Cerebellar cortex (tissue), 1 donor: ENCODE measurements at regions not wholly inside any gene's neighbourhood (a gene's known extent, or its start where the extent isn't known, plus 50 kb on each side); places are given as distances from the start of the nearest gene placed in this dataset.
"Not testable (repeated sequence)": the region's sequence is repeated elsewhere in the genome, so short reads cannot be mapped to it uniquely, and the experiment has no call there.

Experiments
- DNase-seq: peaks from one replicate; pipeline ENCODE4 v3.0.0-alpha.2; 2015; ENCODE audit warnings: low spot score

- DNase-seq: no peak
Observed at GRCh38 chr20:53891306-53891894, 179.0 kb downstream of the BCAS1 start.

- no peak for DNase-seq
Observed at GRCh38 chr20:53890443-53891305, 179.7 kb downstream of the BCAS1 start.

- no peak for DNase-seq
Observed at GRCh38 chr20:53889411-53890148, 180.8 kb downstream of the BCAS1 start.

GRCh38 chr20:53888951-53889350 is 181.4 kb downstream of the BCAS1 start:
- no peak for DNase-seq

- no peak for DNase-seq
Observed at GRCh38 chr20:53888510-53888909, 181.9 kb downstream of the BCAS1 start.

- DNase-seq: no peak
Observed at GRCh38 chr20:53887973-53888372, 182.4 kb downstream of the BCAS1 start.

- DNase-seq: no peak
Observed at GRCh38 chr20:53884859-53885541, 185.4 kb downstream of the BCAS1 start.

- no peak for DNase-seq
Observed at GRCh38 chr20:53883098-53883911, 187.1 kb downstream of the BCAS1 start.

GRCh38 chr20:53882438-53882986 is 187.9 kb downstream of the BCAS1 start:
- not testable (repeated sequence) for DNase-seq

- no peak for DNase-seq
Observed at GRCh38 chr20:53881362-53881761, 189.0 kb downstream of the BCAS1 start.

GRCh38 chr20:53880108-53880641 is 190.2 kb downstream of the BCAS1 start:
- no peak for DNase-seq

GRCh38 chr20:53879048-53879684 is 191.2 kb downstream of the BCAS1 start:
- no peak for DNase-seq

GRCh38 chr20:53878262-53879047 is 191.9 kb downstream of the BCAS1 start:
- no peak for DNase-seq

GRCh38 chr20:53876956-53877355 is 193.4 kb downstream of the BCAS1 start:
- DNase-seq: no peak

- DNase-seq: no peak
Observed at GRCh38 chr20:53876470-53876869, 193.9 kb downstream of the BCAS1 start.

- DNase-seq: no peak
Observed at GRCh38 chr20:53875452-53875851, 194.9 kb downstream of the BCAS1 start.

- no peak for DNase-seq
Observed at GRCh38 chr20:53874706-53875105, 195.7 kb downstream of the BCAS1 start.

- DNase-seq: no peak
Observed at GRCh38 chr20:53874104-53874503, 196.3 kb downstream of the BCAS1 start.

- no peak for DNase-seq
Observed at GRCh38 chr20:53873230-53873604, 197.2 kb downstream of the BCAS1 start.
